Heart left ventricle (tissue), 13 donors: ENCODE measurements at regions not wholly inside any gene's neighbourhood (a gene's known extent, or its start where the extent isn't known, plus 50 kb on each side); places are given as distances from the start of the nearest gene placed in this dataset.

Experiments used
- CTCF ChIP-seq, 12 donors: fragments of 200-600 bp; sonication (generic) in 4 of 12; IDR thresholded peaks; one replicate each; pipeline versions ENCODE4 v1.5.0 to v1.8.0; 2018 to 2022; ENCODE audit warnings: antibody characterized with exemption in 12 of 12, mild to moderate bottlenecking in 5 of 12
- POLR2A ChIP-seq, 2 donors: fragments of 450-650 bp; IDR thresholded peaks; one replicate each; pipeline ENCODE4 v1.6.1; 2017; ENCODE audit warnings: antibody characterized with exemption in 2 of 2, mild to moderate bottlenecking in 2 of 2, moderate library complexity in 2 of 2
- donor health status: ischemic (EF 13 %, LVEDD 7.1; RV severe dilation, severe dysfunction).
- donor health status: DM: no; HTN: yes; CAD: no.
- donor health status: DM: no; HTN: no; CAD: no.
- donor health status: ischemic (EF 25% LVEDD 6.9; RV normal size, moderate dysfunction).
- donor health status: ischemic (EF 25% LVEDD 5.7; RV mildly dilated, moderate dysfunction).
- donor health status: ischemic (EF 35%, LVEDD 5.7; RV mildly dilated, moderate dysfunction).
- donor health status: nonischemic (EF 11% LVEDD 7.7; RV severe dilation, severe dysfunction).
- donor health status: DM: yes; HTN: yes; CAD: no.
- donor health status: PGD.
- donor health status: ischemic (EF 29% LVEDD 5.4; RV normal size, mild dysfunction).
- donor health status: nonischemic (EF 23%, LVEDD 6.1; RV moderate dilation, normal function).

- TF ChIP-seq CTCF (IDR thresholded peaks at IDR 0.05) (no peak), POLR2A (IDR thresholded peaks at IDR 0.05) (no peak)
Measured at GRCh38 chr12:18807714-18808113, 69.8 kb downstream of the CAPZA3 start.
